Germinal center (tissue), 1 donor: ENCODE measurements at regions not wholly inside any gene's neighbourhood (a gene's known extent, or its start where the extent isn't known, plus 50 kb on each side); places are given as distances from the start of the nearest gene placed in this dataset.
"Not testable (repeated sequence)": the region's sequence is repeated elsewhere in the genome, so short reads cannot be mapped to it uniquely, and the experiment has no call there.

Experiments used
- DNase-seq: peaks from one replicate; pipeline ENCODE4 v3.0.0; 2012; ENCODE audit warnings: mixed read lengths, low spot score

DNA sequence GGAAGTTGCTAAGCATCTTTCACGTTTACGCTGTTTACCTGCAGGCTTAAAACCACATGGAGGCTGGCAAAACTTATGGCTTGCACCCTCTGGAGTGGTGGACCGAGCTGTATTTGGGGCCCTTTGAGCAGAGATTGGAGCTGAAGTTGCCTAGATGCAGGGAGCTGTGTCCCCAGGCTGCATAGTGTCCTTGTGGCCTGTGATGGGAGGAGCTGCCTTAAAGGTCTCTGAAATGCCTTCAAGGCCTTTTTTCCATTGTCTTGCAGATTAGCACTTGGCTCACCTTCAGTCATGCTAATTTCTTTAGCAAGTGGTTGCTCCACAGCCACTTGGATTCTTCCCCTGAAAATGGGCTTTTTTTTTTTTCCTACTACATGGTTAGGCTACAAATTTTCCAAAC is 81.5 kb upstream of the CHD1 start:
- DNase-seq, result no peak

DNA sequence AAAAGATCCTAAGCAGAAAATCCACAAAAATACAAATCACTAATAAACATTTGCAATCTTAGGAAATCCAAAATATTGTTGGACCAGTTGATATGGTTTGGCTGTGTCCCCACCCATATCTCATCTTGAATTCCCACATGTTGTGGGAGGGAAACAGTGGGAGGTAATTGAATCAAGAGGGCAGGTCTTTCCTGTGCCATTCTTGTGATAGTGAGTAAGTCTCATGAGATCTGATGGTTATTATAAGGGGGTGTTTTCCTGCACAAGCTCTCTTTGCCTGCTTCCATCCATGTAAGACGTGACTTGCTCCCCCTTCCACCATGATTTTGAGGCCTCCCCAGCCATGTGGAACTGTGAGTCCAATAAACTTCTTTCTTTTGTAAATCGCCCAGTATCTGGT is 79.2 kb upstream of the CHD1 start:
- not testable (repeated sequence) for DNase-seq

DNA sequence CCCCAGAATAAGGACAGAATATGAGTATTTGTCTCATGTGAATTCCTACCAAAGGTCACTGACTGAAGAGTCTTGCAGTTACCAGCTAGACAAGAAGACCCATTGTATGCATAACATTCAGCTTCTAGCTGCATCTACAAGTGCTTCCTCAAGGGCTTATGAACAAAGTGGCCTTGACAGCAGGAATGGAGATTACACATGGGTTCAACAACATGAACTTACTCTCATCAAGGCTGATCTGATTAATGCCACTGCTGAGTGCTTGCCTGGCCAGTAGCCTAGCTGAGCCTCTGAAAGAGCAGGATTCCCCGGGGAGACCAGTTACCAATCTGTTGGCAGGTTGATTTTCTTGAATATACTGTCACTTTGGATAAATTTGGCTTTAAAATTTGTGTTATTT is 76.7 kb upstream of the CHD1 start:
- DNase-seq, result no peak

DNA sequence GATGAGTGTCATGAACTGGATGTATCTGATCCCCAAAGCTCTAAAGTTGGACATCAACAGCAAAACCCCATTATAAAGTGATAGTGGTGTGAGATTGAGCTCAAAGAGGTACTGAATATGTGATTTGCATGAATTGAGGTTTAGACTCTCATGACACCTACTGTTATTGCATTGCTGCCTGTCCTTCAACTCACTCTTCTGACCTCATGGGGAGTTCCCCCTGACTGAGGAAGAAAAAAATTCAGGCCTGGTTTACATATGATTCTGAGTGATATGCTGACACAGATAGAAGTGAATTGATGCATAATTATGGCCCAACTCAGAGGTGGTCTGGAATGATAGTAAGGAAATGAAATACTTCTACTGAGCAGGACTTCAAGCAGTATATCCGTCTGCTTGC is 76.2 kb upstream of the CHD1 start:
- peak; percentile 37 for DNase-seq

DNA sequence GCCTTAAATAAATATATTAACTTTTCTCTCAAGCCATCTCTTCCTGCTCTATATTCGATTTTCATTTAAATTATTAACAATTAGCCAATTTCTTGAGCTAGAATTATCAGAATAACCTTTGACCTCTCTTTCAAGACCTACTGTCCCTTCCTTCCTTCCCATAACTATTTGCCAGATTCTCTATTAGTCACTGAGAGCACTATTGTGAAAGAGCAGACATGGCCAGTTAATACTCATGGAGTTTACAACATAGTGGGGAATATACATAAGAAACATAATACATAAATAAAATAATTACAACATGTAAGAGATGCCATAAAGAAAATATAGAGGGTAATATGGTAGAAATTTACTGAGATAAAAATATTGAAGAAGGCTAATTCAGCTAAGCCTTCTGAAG is 72.1 kb upstream of the CHD1 start:
- no peak for DNase-seq

DNA sequence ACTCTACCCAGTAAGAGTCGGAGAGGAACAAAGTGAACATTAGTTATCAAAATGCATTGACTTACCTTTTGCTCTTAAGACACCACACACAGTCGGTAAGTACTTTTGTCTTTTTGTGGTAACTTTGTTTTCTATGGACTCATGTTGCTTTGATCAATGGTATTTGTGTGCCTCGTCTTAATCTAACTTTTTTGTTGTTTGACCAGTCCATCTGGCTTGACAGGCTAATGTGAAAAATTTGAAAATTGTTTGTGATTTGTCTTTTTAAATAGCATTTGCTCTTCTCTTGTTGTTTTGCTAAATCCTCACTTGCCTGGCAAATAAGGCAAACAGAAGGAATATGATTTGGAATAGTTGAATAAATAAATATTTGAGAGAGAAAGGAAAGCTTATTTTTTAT is 71.4 kb upstream of the CHD1 start:
- no peak for DNase-seq

DNA sequence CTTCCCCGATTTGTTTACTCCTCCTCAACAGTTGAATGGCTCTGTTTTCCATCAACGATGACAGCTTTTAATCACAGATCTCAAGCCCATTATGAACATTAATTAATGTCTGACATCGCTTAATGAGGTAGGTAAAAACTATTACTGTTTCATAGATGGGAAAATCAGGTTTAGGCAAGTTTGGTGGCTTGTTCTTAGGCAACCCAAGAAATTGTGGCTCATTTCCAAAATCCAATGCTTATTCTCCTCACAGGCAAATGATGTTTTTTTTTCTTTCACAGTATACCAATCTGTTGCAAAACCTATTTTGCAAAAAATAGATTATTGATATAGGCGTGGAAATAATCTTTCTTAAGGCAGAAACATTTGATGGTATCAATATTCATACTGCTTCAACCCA is 70.8 kb upstream of the CHD1 start:
- DNase-seq, result no peak

DNA sequence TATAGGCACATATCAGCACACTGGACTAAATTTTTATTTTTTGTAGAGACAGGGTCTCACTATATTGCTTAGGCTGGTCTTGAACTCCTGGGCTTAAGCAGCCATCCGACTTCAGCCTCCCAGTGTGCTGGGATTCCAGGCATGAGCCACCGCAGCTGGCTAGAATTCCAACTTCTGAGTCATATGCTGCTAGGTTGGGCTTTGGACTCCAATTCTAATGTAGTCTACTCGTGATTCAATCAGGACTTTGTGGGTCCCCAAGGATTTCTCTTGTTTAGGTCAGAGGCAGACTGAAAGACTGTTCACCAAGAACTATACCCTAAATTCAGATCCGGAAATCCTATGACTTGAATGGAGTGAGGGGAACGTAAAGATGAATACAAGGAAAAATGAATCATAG is 68.2 kb upstream of the CHD1 start:
- DNase-seq, result no peak

DNA sequence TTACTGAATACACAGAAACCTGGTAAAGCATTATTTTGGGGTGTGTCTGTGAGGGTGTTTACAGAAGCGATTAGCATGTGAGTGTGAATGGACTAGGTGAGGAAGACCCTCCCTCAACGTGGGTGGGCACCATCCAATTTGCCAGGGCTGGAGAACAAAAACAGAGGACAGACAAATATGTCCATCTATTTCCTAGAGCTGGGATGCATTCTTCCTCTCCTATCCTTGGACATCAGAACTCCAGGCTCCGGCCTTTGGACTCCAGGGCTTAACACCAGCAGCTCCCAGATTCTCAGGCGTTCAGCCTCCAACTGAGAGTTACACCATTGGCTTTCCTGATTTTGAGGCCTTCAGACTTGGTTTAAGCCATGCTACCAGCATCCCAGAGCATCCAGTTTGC is 65.8 kb upstream of the CHD1 start:
- no peak for DNase-seq

DNA sequence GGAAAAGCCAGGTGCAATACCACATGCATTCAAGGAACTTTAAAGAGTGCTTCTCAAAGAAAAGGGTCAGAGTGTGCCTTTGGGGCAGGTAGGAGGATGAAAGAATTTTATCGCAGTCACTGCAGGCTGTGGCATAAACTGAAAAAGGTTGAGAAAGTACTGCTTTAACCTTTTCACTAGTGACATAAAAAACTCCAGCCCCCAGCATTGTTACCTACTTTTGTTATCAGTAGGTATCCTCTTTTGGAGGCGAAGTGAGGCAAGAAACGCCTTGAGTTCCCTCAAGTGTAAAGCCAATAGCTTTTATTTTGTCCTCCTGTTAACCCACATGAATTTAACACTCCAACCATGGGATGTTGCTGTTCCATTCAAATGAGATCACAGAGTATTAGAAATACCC is 64.7 kb upstream of the CHD1 start:
- DNase-seq, result no peak

DNA sequence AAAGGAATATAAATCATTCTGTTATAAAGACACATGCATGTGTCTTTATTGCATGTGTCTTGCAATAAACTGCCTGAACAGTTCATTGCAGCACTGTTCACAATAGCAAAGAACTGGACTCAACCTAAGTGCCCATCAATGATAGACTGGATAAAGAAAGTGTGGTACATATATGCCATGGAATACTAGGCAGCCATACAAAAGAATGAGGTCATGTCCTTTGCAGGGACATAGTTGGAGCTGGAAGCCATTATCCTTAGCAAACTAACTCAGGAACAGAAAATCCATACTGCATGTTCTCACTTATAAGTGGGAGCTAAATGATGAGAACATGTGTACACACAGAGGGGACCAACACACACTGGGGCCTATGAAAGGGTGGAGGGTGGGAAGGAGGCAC is 63.7 kb upstream of the CHD1 start:
- DNase-seq, result no peak

DNA sequence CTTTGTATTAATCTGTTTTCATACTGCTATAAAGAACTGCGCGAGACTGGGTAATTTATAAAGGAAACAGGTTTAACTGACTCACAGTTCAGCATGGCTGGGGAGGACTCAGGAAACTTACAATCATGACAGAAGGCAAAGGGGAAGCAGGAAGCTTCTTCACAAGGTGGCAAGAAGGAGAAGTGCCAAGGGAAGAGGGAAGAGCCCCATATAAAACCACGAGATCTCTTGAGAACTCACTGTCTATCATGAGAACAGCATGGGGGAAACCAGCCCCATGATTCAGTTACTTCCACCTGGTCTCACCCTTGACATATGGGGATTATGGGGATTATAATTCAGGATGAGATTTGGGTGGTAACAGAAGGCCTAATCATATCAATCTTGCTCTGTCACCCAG is 60.9 kb upstream of the CHD1 start:
- no peak for DNase-seq

DNA sequence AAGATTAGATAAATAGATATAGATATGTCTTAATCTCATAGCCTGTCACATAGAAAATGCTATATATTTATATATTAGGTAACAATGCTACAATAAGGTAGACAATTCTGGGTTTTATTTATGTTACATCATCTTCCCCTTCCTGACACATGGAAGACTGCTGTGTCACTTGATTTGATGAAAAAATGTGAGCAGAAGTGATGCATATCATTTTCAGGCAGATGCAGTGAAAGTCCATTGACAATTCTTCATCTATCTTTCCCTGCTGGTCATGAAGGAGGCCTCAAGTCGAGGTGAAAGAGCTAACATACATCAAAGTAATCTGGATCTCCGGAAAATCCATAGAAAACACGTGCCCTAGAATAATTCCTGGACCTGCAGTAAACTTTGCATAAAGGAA is 57.8 kb upstream of the CHD1 start:
- DNase-seq, result no peak

DNA sequence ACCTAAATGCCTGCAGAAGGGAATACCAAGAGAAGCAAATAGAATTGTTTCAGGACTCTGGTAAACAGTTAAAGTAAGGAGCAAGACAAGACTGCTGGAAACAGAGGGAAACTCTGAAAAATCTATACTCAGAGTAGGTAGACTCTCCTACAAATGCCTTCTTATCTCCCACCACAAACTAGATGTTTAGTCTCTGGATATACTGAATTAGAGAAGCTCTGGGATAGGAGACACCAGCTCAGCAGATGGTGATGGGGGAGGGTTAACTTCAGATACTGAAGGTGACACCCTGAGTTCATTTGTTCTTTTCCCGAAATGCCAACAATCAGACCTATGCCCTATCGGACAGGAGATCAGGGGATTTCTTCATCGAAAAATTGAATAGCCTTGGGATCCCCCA is 54.1 kb upstream of the CHD1 start:
- no peak for DNase-seq
